ENCODE measurements at regions not wholly inside any gene's neighbourhood (a gene's known extent, or its start where the extent isn't known, plus 50 kb on each side); places are given as distances from the start of the nearest gene placed in this dataset.
"Not testable (repeated sequence)": the region's sequence is repeated elsewhere in the genome, so short reads cannot be mapped to it uniquely, and the experiment has no call there.

DNA sequence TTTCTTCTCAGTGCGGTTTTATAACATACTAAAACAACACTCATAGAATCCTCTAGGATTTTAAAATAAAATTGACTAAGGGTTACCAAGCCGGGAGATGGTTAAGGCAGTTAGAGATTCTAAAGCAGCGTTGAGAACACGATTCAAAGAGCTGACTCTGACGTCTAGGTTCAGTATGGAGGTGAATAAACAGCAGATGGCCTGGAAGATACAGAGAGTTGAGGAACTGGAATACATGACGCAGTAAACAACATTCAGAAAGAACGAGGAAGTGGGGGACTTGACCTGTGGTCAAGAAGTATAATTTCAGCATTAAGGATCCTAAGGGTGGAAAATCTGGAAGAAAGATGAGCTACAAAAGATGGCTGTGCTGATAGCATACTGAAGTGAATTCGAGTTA, 68.4 kb upstream of the NBPF26 start:
- POLR2A ChIA-PET; CTCF ChIA-PET (ENCODE audit: low intra/inter-chr PET ratio); intact Hi-C loops (cut with micrococcal nuclease); H2AFZ ChIP-seq (ENCODE audit: low read depth, low read length); H3K79me2 ChIP-seq (ENCODE audit: control insufficient read depth, insufficient read depth, low read length); H3K9me1 ChIP-seq (ENCODE audit: control insufficient read depth, insufficient read depth, low read length); H3K9me3 ChIP-seq (replicated peaks; ENCODE audit: control insufficient read depth, insufficient read depth, low read depth, low read length); DNase-seq (ENCODE audit: extremely low read depth in 1 of 4, low spot score in 3 of 4); BruUV-seq (replicated peaks); H4K20me1 ChIP-seq (replicated peaks; ENCODE audit: control insufficient read depth, insufficient read depth, low read length); in situ Hi-C loops (cut with MboI); FAIRE-seq; H3K36me3 ChIP-seq (ENCODE audit: control insufficient read depth, insufficient read depth, low read length); H3K9ac ChIP-seq (ENCODE audit: insufficient read depth in 1 of 2, low read depth in 2 of 2, low read length in 2 of 2); H3K4me3 ChIP-seq; H3K4me1 ChIP-seq (replicated peaks in 1 of 2; ENCODE audit: control insufficient read depth in 2 of 2, insufficient read depth in 2 of 2, low read length in 2 of 2); H3K27ac ChIP-seq (ENCODE audit: extremely low read depth, low read depth, low read length); H3K27me3 ChIP-seq (ENCODE audit: control insufficient read depth in 2 of 2, insufficient read depth in 2 of 2, low read length in 2 of 2); H3K4me2 ChIP-seq (ENCODE audit: insufficient read depth, low read length): not testable (repeated sequence)
- ATAC-seq: peak; percentile 81
- no CpG with 5 or more reads among the region's 8 CpGs for WGBS (ENCODE audit: insufficient coverage, low coverage, missing lambda C conversion rate)

DNA sequence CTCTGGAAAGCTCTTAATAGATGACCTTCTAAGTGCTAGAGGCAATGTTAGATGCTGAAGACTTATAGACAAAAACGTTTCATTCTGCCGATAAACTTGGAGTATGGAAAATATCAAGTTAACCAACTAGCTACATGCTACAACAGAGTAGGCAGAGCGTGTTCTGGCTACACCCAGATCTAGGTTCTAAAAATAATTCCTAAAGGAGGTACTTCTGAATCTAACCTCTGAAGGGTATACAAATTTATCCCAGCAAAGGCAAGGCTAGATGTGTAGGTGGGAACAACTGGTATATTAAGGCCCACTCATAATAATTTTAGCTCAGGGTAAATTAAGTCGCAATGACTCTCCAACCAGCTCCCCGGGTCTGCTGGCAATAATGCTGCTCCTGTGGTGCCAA, 67.6 kb upstream of the NBPF26 start:
- POLR2A ChIA-PET; H3K9ac ChIP-seq (ENCODE audit: insufficient read depth in 1 of 2, low read depth in 2 of 2, low read length in 2 of 2); H2AFZ ChIP-seq (ENCODE audit: low read depth, low read length); H3K79me2 ChIP-seq (ENCODE audit: control insufficient read depth, insufficient read depth, low read length); H3K9me3 ChIP-seq (replicated peaks; ENCODE audit: control insufficient read depth, insufficient read depth, low read depth, low read length); CTCF ChIA-PET (ENCODE audit: low intra/inter-chr PET ratio); H3K4me3 ChIP-seq; intact Hi-C loops (cut with micrococcal nuclease); in situ Hi-C loops (cut with MboI); H3K9me1 ChIP-seq (ENCODE audit: control insufficient read depth, insufficient read depth, low read length); H3K4me2 ChIP-seq (ENCODE audit: insufficient read depth, low read length); ATAC-seq; BruUV-seq (replicated peaks); H4K20me1 ChIP-seq (replicated peaks; ENCODE audit: control insufficient read depth, insufficient read depth, low read length); H3K27ac ChIP-seq (ENCODE audit: extremely low read depth, low read depth, low read length); DNase-seq (ENCODE audit: extremely low read depth in 1 of 4, low spot score in 3 of 4); FAIRE-seq; H3K36me3 ChIP-seq (ENCODE audit: control insufficient read depth, insufficient read depth, low read length); H3K27me3 ChIP-seq (ENCODE audit: control insufficient read depth in 2 of 2, insufficient read depth in 2 of 2, low read length in 2 of 2); H3K4me1 ChIP-seq (replicated peaks in 1 of 2; ENCODE audit: control insufficient read depth in 2 of 2, insufficient read depth in 2 of 2, low read length in 2 of 2): not testable (repeated sequence)
- WGBS (ENCODE audit: insufficient coverage, low coverage, missing lambda C conversion rate): no CpG with 5 or more reads among the region's 5 CpGs

DNA sequence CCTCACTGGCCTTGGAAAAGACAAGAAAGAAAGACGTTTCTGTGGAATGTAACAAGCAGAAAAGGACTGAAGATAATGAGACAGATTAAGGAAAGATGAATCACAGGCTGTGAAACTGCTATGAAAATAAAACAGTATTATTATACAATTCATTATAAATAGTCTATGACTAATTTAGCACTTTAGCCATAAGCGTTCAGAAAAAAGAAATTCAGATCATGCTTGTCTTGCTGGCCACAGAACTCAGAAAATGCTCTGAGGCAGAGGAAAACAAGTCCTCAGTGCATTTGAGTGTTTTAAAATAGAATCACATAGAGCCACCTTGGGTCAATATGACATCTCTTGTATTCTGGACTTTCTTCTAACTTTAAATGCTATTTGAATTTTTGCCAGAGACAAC, 65.9 kb upstream of the NBPF26 start:
- FAIRE-seq; H3K9me3 ChIP-seq (replicated peaks; ENCODE audit: control insufficient read depth, insufficient read depth, low read depth, low read length); intact Hi-C loops (cut with micrococcal nuclease); H3K4me1 ChIP-seq (replicated peaks in 1 of 2; ENCODE audit: control insufficient read depth in 2 of 2, insufficient read depth in 2 of 2, low read length in 2 of 2); CTCF ChIA-PET (ENCODE audit: low intra/inter-chr PET ratio); H3K36me3 ChIP-seq (ENCODE audit: control insufficient read depth, insufficient read depth, low read length); ATAC-seq; H3K4me3 ChIP-seq; H3K79me2 ChIP-seq (ENCODE audit: control insufficient read depth, insufficient read depth, low read length); DNase-seq (ENCODE audit: extremely low read depth in 1 of 4, low spot score in 3 of 4); H3K27me3 ChIP-seq (ENCODE audit: control insufficient read depth in 2 of 2, insufficient read depth in 2 of 2, low read length in 2 of 2); H3K9me1 ChIP-seq (ENCODE audit: control insufficient read depth, insufficient read depth, low read length); POLR2A ChIA-PET; H3K27ac ChIP-seq (ENCODE audit: extremely low read depth, low read depth, low read length); H3K9ac ChIP-seq (ENCODE audit: insufficient read depth in 1 of 2, low read depth in 2 of 2, low read length in 2 of 2); H2AFZ ChIP-seq (ENCODE audit: low read depth, low read length); in situ Hi-C loops (cut with MboI); H3K4me2 ChIP-seq (ENCODE audit: insufficient read depth, low read length); BruUV-seq (replicated peaks); H4K20me1 ChIP-seq (replicated peaks; ENCODE audit: control insufficient read depth, insufficient read depth, low read length): not testable (repeated sequence)
- no CpG with 5 or more reads among the region's 2 CpGs for WGBS (ENCODE audit: insufficient coverage, low coverage, missing lambda C conversion rate)

DNA sequence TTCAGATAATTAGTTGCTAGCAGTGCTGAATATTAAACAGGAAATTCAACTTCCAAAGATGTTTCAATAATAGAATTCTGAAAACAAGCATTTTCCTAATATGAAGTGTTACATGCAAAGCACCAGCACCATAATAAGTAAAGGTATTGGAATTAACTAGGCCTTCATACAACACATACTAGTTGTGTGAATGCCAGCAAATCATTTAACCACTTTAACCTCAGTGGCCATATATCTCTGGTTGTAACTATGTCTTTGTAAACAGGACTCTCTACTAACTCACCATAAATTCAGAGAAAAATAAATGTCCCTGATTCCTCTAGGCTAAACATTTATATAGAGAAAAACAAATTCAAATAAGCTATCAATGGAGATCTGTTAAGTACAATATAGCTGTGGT, 65.1 kb upstream of the NBPF26 start:
- POLR2A ChIA-PET; H3K9ac ChIP-seq (ENCODE audit: insufficient read depth in 1 of 2, low read depth in 2 of 2, low read length in 2 of 2); ATAC-seq; H3K27me3 ChIP-seq (ENCODE audit: control insufficient read depth in 2 of 2, insufficient read depth in 2 of 2, low read length in 2 of 2); H3K9me1 ChIP-seq (ENCODE audit: control insufficient read depth, insufficient read depth, low read length); H2AFZ ChIP-seq (ENCODE audit: low read depth, low read length); CTCF ChIA-PET (ENCODE audit: low intra/inter-chr PET ratio); H3K4me3 ChIP-seq; intact Hi-C loops (cut with micrococcal nuclease); FAIRE-seq; H3K9me3 ChIP-seq (replicated peaks; ENCODE audit: control insufficient read depth, insufficient read depth, low read depth, low read length); H3K4me2 ChIP-seq (ENCODE audit: insufficient read depth, low read length); DNase-seq (ENCODE audit: extremely low read depth in 1 of 4, low spot score in 3 of 4); H3K79me2 ChIP-seq (ENCODE audit: control insufficient read depth, insufficient read depth, low read length); BruUV-seq (replicated peaks); H3K4me1 ChIP-seq (replicated peaks in 1 of 2; ENCODE audit: control insufficient read depth in 2 of 2, insufficient read depth in 2 of 2, low read length in 2 of 2); H4K20me1 ChIP-seq (replicated peaks; ENCODE audit: control insufficient read depth, insufficient read depth, low read length); H3K27ac ChIP-seq (ENCODE audit: extremely low read depth, low read depth, low read length); in situ Hi-C loops (cut with MboI); H3K36me3 ChIP-seq (ENCODE audit: control insufficient read depth, insufficient read depth, low read length): not testable (repeated sequence)

All from K562 (cell line).